Right lobe of liver (tissue), 4 donors: ENCODE measurements at regions not wholly inside any gene's neighbourhood (a gene's known extent, or its start where the extent isn't known, plus 50 kb on each side); places are given as distances from the start of the nearest gene placed in this dataset.

Experiments used
- CTCF ChIP-seq, 4 donors: fragments of 200-600 bp in 3 of 4; fragments of 450-650 bp in 1 of 4; IDR thresholded peaks; one replicate each; pipeline versions ENCODE4 v1.5.1 to v1.8.0; 2016 to 2022; ENCODE audit warnings: antibody characterized with exemption in 4 of 4, mild to moderate bottlenecking in 2 of 4
- POLR2A ChIP-seq: fragments of 450-650 bp; IDR thresholded peaks from one replicate; pipeline ENCODE4 v1.6.1; 2017; ENCODE audit warnings: antibody characterized with exemption, mild to moderate bottlenecking
- donor health status: DM: no; HTN: no; CAD: no.
- donor health status: DM: no; HTN: no; CAD: no.
- donor health status: DM: no; HTN: yes; CAD: no.

- TF ChIP-seq CTCF (IDR thresholded peaks at IDR 0.05) = no peak
- TF ChIP-seq POLR2A = no peak
Observed at GRCh38 chr4:29009908-29010307, 1710.3 kb upstream of the PCDH7 start.
